ENCODE measurements at regions not wholly inside any gene's neighbourhood (a gene's known extent, or its start where the extent isn't known, plus 50 kb on each side); places are given as distances from the start of the nearest gene placed in this dataset.
"Not testable (repeated sequence)": the region's sequence is repeated elsewhere in the genome, so short reads cannot be mapped to it uniquely, and the experiment has no call there.

DNA sequence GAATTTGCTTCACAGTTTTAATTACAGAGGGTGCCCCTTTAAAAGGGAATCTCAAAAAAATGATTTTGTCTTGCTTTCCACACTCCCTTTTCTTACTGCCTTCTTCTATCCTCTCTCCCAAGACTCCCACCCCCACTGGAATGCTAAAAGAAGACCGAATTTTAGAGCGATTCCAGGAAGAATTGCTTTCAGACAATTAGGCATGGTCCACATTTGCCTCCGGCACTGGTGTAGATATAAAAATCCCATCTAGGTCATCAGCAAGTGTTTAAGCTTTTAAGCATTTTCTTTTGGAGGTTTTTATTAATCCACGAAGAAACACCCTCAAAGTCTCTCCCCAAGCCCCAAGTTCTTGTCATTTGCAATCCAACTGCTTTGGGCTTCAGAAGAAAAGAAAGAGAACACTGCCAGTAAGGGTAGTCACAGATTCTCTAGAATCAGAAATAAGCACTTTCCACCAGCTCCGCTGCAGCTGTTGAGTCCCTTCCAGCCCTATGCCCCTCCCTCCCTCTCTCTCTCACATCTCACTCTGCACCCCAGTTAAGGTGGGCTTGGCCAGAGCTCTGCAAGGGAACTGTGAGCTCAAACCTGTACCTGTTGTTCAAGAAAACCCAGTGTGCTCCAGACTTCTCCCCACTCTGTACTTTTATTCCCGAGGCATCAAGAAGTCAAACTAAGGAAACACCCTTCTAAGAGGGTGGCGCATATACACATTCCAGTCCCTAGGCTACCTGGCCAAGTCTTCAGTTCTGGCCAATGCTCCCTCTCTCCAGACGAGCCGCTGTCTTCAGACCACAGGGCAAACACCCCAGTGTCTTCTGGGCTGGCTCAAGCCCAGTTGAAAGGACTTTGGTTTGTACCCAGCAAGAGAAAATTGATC lies 170.2 kb downstream of the RGS9 start:
- H3K9me3 ChIP-seq (replicated peaks): peaks cover 4% of the 10 kb centered on the region
- H3K27me3 ChIP-seq (ENCODE audit: low read depth): peaks cover 54% of the 10 kb centered on the region
- TF ChIP-seq, protein P1, sequence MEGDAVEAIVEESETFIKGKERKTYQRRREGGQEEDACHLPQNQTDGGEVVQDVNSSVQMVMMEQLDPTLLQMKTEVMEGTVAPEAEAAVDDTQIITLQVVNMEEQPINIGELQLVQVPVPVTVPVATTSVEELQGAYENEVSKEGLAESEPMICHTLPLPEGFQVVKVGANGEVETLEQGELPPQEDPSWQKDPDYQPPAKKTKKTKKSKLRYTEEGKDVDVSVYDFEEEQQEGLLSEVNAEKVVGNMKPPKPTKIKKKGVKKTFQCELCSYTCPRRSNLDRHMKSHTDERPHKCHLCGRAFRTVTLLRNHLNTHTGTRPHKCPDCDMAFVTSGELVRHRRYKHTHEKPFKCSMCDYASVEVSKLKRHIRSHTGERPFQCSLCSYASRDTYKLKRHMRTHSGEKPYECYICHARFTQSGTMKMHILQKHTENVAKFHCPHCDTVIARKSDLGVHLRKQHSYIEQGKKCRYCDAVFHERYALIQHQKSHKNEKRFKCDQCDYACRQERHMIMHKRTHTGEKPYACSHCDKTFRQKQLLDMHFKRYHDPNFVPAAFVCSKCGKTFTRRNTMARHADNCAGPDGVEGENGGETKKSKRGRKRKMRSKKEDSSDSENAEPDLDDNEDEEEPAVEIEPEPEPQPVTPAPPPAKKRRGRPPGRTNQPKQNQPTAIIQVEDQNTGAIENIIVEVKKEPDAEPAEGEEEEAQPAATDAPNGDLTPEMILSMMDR (IDR thresholded peaks at IDR 0.05; ENCODE audit: borderline replicate concordance): no peak
- H3K4me1 ChIP-seq: no peaks in the 10 kb centered on the region
- H3K27ac ChIP-seq (replicated peaks): no peak overlapping the region
- no peak overlapping the region for H3K4me3 ChIP-seq
- intact Hi-C loops (cut with micrococcal nuclease): no loop called here
- no peak for DNase-seq
- H3K36me3 ChIP-seq: no peaks in the 10 kb centered on the region

DNA sequence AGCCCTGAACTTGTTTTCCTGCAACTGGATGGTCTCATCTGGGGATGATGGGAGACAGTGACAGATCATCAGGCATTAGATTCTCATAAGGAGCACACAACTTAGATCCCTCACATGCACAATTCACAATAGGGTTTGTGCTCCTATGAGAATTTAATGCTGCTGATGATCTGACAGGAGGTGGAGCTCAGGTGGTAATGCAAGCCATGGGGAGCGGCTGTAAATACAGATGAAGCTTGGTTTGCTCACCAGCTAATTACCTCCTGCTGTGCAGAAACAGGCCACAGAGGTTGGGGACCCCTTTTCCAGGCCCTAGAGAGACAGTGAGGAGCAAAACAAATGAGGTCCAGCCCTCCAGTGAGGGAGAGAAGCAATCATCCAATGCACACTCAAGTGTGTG lies 168.6 kb downstream of the RGS9 start:
- H3K27me3 ChIP-seq (ENCODE audit: low read depth): peaks cover 45% of the 10 kb centered on the region
- intact Hi-C loops (cut with micrococcal nuclease): no loop called here
- TF ChIP-seq, protein P1 (IDR thresholded peaks at IDR 0.05; ENCODE audit: borderline replicate concordance): no peak
- no peak overlapping the region for H3K27ac ChIP-seq (replicated peaks)
- H3K9me3 ChIP-seq (replicated peaks): peaks cover 4% of the 10 kb centered on the region
- no peaks in the 10 kb centered on the region for H3K36me3 ChIP-seq
- H3K4me3 ChIP-seq: no peak overlapping the region
- no peak for DNase-seq
- H3K4me1 ChIP-seq: no peaks in the 10 kb centered on the region

DNA sequence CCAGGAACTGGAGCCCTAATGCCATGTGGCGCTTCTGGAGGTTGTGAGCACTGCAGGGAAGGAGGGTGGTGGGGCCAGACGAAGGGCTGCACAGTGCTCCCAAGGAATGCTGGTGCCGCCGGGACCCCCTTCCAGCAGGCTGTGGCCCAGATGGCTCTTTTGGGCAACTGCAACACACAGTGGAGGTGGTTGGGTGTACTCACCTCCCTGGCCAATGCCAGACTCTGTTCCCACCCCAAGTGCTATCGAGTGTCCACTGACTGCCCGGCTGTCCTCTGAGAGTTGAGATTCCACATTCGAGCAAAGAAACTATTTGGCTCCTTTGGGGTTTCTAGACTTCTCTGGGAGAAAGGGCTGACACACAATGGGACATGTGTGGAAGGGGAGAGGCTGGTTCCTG lies 167.9 kb downstream of the RGS9 start:
- Histone ChIP-seq H3K36me3 (no peaks in the 10 kb centered on the region), H3K27me3 (ENCODE audit: low read depth) (peaks cover 47% of the 10 kb centered on the region), H3K27ac (replicated peaks) (no peak overlapping the region), H3K4me1 (no peaks in the 10 kb centered on the region), H3K9me3 (replicated peaks) (peaks cover 6% of the 10 kb centered on the region), H3K4me3 (no peak overlapping the region)
- intact Hi-C loops (cut with micrococcal nuclease): no loop called here
- no peak for DNase-seq
- TF ChIP-seq, protein P1 (IDR thresholded peaks at IDR 0.05; ENCODE audit: borderline replicate concordance): no peak

- peaks cover 38% of the 10 kb centered on the region for H3K27me3 ChIP-seq (ENCODE audit: low read depth)
- H3K4me3 ChIP-seq; H3K36me3 ChIP-seq; H3K4me1 ChIP-seq; DNase-seq; H3K9me3 ChIP-seq (replicated peaks); intact Hi-C loops (cut with micrococcal nuclease); H3K27ac ChIP-seq (replicated peaks): not testable (repeated sequence)
Observed at GRCh38 chr17:65301882-65302281, 164.7 kb downstream of the RGS9 start.

- peaks cover 9% of the 10 kb centered on the region for H3K9me3 ChIP-seq (replicated peaks)
- TF ChIP-seq, protein P1 (IDR thresholded peaks at IDR 0.05; ENCODE audit: borderline replicate concordance): no peak
- no peaks in the 10 kb centered on the region for H3K36me3 ChIP-seq
- no peak overlapping the region for H3K27ac ChIP-seq (replicated peaks)
- H3K4me1 ChIP-seq: no peaks in the 10 kb centered on the region
- H3K27me3 ChIP-seq (ENCODE audit: low read depth): peaks cover 38% of the 10 kb centered on the region
- H3K4me3 ChIP-seq: no peak overlapping the region
- no peak for DNase-seq
- intact Hi-C loops (cut with micrococcal nuclease): no loop called here
Observed at GRCh38 chr17:65301184-65301583, 164.0 kb downstream of the RGS9 start.

GRCh38 chr17:65297916-65298315 lies 160.7 kb downstream of the RGS9 start:
- no peak for DNase-seq
- Histone ChIP-seq H3K9me3 (replicated peaks) (peaks cover 6% of the 10 kb centered on the region), H3K4me1 (no peaks in the 10 kb centered on the region), H3K27ac (replicated peaks) (no peak overlapping the region), H3K36me3 (no peaks in the 10 kb centered on the region), H3K4me3 (no peak overlapping the region), H3K27me3 (ENCODE audit: low read depth) (peaks cover 33% of the 10 kb centered on the region)
- intact Hi-C loops (cut with micrococcal nuclease): loop anchor here (10.0 kb wide), 1 partner anchor 867 kb away; no protein-coding TSS in a partner anchor
- TF ChIP-seq, protein P1 (IDR thresholded peaks at IDR 0.05; ENCODE audit: borderline replicate concordance): no peak

Data from left ventricle myocardium inferior (tissue), 1 donor.